HG02884 (cell line): ENCODE measurements at regions not wholly inside any gene's neighbourhood (a gene's known extent, or its start where the extent isn't known, plus 50 kb on each side); places are given as distances from the start of the nearest gene placed in this dataset.

Experiments used
- ATAC-seq: cut with Tn5 transposase; IDR thresholded peaks from one replicate; pipeline ENCODE4 v1.9.1; 2021; ENCODE audit warnings: mild to moderate bottlenecking, moderate library complexity; ENCODE audit not compliant: unreplicated experiment

GRCh38 chr15:93150910-93151881 is 62.2 kb upstream of the RGMA start:
- no peak for ATAC-seq

- no peak for ATAC-seq
These were observed 57.6 kb upstream of the RGMA start for GRCh38 chr15:93146601-93147000.

GRCh38 chr15:93146196-93146595 is 57.2 kb upstream of the RGMA start:
- no peak for ATAC-seq

- no peak for ATAC-seq
These were observed 55.6 kb upstream of the RGMA start for GRCh38 chr15:93144463-93145236.

GRCh38 chr15:93143186-93143585 is 54.2 kb upstream of the RGMA start:
- ATAC-seq: no peak

- peak; percentile 63 for ATAC-seq
These were observed 52.4 kb upstream of the RGMA start for GRCh38 chr15:93141371-93141794.

GRCh38 chr15:93139436-93139835 is 50.4 kb upstream of the RGMA start:
- ATAC-seq: no peak

- ATAC-seq: no peak
These were observed 49.8 kb upstream of the RGMA start for GRCh38 chr15:93138681-93139250.
